Calu3 (cell line): ENCODE measurements at regions not wholly inside any gene's neighbourhood (a gene's known extent, or its start where the extent isn't known, plus 50 kb on each side); places are given as distances from the start of the nearest gene placed in this dataset.

Source experiments
- BruUV-seq: library from RNA; stranded (reverse); fragments of 400-500 nt; replicated peaks from 2 replicates; lab custom pipeline; 2021; lab: Mats Ljungman, UMichigan
- CTCF ChIA-PET: fragments of 300-600 bp; sonication (Branson Sonifier 250); formaldehyde crosslinking; loops from one replicate; lab custom pipeline; 2022; ENCODE audit warnings: antibody characterized with exemption; lab: Charles Lee
- DNase-seq: peaks from one replicate; pipeline ENCODE4 v3.0.0; 2022
- H3K27ac Mint-ChIP-seq: one replicate; pipeline ENCODE4 v1.8.0; 2022; ENCODE audit warnings: mixed read lengths; ENCODE audit not compliant: unreplicated experiment
- H3K27me3 Mint-ChIP-seq: one replicate; pipeline ENCODE4 v1.8.0; 2022; ENCODE audit warnings: mixed read lengths; ENCODE audit not compliant: unreplicated experiment
- H3K36me3 Mint-ChIP-seq: one replicate; pipeline ENCODE4 v1.8.0; 2022; ENCODE audit warnings: mild to moderate bottlenecking, moderate library complexity, mixed read lengths; ENCODE audit not compliant: insufficient read depth, unreplicated experiment
- H3K4me1 Mint-ChIP-seq: one replicate; pipeline ENCODE4 v1.8.0; 2022; ENCODE audit warnings: mild to moderate bottlenecking, low read depth, mixed read lengths; ENCODE audit not compliant: unreplicated experiment
- H3K4me3 Mint-ChIP-seq: one replicate; pipeline ENCODE4 v1.8.0; 2022; ENCODE audit warnings: mild to moderate bottlenecking, low read depth, moderate library complexity, mixed read lengths; ENCODE audit not compliant: unreplicated experiment
- H3K9me3 Mint-ChIP-seq: one replicate; pipeline ENCODE4 v1.8.0; 2022; ENCODE audit warnings: low read depth, mixed read lengths; ENCODE audit not compliant: unreplicated experiment
- intact Hi-C: fragments of 100-400 bp; cut with micrococcal nuclease; formaldehyde crosslinking; loops from one replicate; pipeline ENCODE4 v1.10.0; 2022; ENCODE audit not compliant: unreplicated experiment
- TF ChIP-seq, protein P1 (sequence below): fragments of 200-600 bp; IDR thresholded peaks from one replicate; pipeline ENCODE4 v1.8.0; 2022; ENCODE audit warnings: antibody characterized with exemption; ENCODE audit not compliant: unreplicated experiment

DNA sequence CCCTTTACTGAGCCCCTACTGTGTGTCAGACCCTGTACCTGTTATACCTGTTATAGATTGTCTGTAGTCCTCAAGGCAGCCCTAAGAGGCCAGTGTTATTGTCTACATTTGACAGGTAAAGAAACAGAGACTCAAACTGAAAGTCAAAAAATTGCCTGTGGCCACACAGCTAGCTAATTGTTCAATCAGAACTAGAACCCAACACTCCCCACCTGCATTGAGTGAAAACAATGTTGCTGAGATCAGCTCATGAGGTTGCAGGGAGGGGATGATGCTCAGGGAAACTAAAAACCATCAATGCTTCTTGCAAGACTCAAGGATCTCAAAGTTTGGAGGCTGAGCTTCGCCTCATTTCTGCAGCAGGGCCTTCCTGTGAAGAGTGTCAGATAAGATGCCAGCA is 109.5 kb upstream of the LMO4 start:
- no peak for DNase-seq
- Mint-ChIP-seq H3K9me3 (no peaks in the 10 kb centered on the region), H3K27ac (no peak overlapping the region), H3K27me3 (no peaks in the 10 kb centered on the region), H3K36me3 (no peaks in the 10 kb centered on the region), H3K4me1 (peaks cover 26% of the 10 kb centered on the region), H3K4me3 (no peak overlapping the region)
- CTCF ChIA-PET = no interaction called here
- TF ChIP-seq, protein P1, sequence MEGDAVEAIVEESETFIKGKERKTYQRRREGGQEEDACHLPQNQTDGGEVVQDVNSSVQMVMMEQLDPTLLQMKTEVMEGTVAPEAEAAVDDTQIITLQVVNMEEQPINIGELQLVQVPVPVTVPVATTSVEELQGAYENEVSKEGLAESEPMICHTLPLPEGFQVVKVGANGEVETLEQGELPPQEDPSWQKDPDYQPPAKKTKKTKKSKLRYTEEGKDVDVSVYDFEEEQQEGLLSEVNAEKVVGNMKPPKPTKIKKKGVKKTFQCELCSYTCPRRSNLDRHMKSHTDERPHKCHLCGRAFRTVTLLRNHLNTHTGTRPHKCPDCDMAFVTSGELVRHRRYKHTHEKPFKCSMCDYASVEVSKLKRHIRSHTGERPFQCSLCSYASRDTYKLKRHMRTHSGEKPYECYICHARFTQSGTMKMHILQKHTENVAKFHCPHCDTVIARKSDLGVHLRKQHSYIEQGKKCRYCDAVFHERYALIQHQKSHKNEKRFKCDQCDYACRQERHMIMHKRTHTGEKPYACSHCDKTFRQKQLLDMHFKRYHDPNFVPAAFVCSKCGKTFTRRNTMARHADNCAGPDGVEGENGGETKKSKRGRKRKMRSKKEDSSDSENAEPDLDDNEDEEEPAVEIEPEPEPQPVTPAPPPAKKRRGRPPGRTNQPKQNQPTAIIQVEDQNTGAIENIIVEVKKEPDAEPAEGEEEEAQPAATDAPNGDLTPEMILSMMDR = no peak
- BruUV-seq = no TSS peak
- intact Hi-C loops = no loop called here

DNA sequence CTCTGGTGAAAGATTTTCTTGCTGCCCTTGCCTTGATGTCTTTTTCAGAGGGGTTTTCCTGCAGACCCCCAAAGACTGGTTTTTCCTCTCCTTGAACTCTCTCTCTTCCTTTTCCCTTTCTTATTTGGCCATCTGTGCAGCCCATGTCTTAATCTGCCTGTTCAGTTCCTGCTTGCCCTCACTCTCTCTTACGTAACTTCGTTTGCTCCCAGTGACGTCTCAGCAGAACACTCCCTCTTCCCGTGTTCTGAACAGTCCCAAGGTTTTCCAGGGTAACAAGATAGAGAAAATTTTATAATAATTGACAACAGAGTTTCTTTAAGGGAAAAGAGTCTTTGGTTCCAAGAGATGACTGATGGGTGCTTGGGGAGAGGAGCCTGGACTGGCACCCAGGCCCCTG is 109.1 kb upstream of the LMO4 start:
- intact Hi-C loops = no loop called here
- Mint-ChIP-seq H3K36me3 (no peaks in the 10 kb centered on the region), H3K27ac (no peak overlapping the region), H3K4me3 (no peak overlapping the region), H3K27me3 (no peaks in the 10 kb centered on the region), H3K9me3 (no peaks in the 10 kb centered on the region), H3K4me1 (peaks cover 27% of the 10 kb centered on the region)
- CTCF ChIA-PET = no interaction called here
- TF ChIP-seq, protein P1 = no peak
- no TSS peak for BruUV-seq
- DNase-seq = no peak

DNA sequence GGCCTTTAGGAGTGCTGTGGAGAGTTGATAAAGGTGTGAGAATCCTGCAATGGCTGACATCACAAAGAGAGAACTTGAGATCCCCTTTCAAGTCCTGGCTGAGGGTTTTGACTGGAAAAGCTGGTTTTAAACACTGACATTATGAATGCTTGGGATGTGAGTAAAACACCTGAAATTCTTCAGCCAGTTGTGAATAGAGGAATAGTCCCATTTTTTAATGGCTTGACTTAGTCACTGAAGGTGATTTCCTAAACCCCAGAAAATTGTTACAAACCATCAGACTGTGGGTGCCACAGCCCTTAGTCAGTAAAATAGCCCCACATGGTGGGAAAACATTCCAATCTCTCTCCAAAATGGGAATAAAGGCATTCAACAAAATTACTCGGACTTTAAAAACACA is 107.7 kb upstream of the LMO4 start:
- TF ChIP-seq, protein P1 = no peak
- Mint-ChIP-seq H3K27ac (no peak overlapping the region), H3K4me3 (no peak overlapping the region), H3K4me1 (peaks cover 38% of the 10 kb centered on the region), H3K36me3 (peaks cover under 1% of the 10 kb centered on the region), H3K27me3 (no peaks in the 10 kb centered on the region), H3K9me3 (no peaks in the 10 kb centered on the region)
- CTCF ChIA-PET = interaction anchor here (0.6 to 0.7 kb wide), 2 partner anchors 59 to 756 kb away, joined by 3 to 4 read pairs; no protein-coding TSS in a partner anchor
- no TSS peak for BruUV-seq
- intact Hi-C loops = no loop called here
- no peak for DNase-seq

DNA sequence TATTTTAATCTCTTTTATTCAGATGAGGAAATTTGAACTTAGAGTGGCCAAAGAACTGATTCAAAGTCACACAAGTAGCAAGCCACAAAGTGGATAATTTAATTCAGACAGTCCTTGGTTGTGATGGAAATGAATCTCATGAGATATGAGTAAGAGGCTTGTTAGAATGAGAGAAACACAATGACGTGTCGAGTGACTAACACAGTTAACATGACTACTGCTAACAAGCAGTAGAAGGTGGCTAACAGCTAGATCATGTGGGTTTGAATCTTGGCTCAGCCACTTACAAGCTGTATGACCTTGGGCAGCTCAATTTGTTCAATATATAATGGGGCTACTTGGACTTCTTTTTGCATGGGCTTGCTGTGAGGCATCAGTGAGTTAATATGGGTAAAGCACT is 104.5 kb upstream of the LMO4 start:
- CTCF ChIA-PET = interaction anchor here (0.6 to 0.9 kb wide), 3 partner anchors 25 to 891 kb away, joined by 3 read pairs; no protein-coding TSS in a partner anchor
- H3K27me3 Mint-ChIP-seq = no peaks in the 10 kb centered on the region
- H3K36me3 Mint-ChIP-seq = peaks cover 6% of the 10 kb centered on the region

More for the DNA sequence above, 104.5 kb upstream of the LMO4 start:
- Mint-ChIP-seq H3K4me3 (no peak overlapping the region), H3K4me1 (peaks cover 52% of the 10 kb centered on the region), H3K9me3 (no peaks in the 10 kb centered on the region), H3K27ac (peak overlapping the region; percentile 63)
- TF ChIP-seq, protein P1 = no peak
- intact Hi-C loops = no loop called here
- no TSS peak for BruUV-seq
- peak; percentile 36 for DNase-seq
